Smooth muscle cell (in vitro differentiated cells): ENCODE measurements at regions not wholly inside any gene's neighbourhood (a gene's known extent, or its start where the extent isn't known, plus 50 kb on each side); places are given as distances from the start of the nearest gene placed in this dataset.

ENCODE experiments used
- DNase-seq: peaks from one replicate; lab custom pipeline; 2025; ENCODE audit not compliant: unreplicated experiment; lab: John Stamatoyannopoulos, UW
- H2AFZ ChIP-seq: fragments of 200-600 bp; sonication (generic); 2 replicates; pipeline ENCODE4 v1.6.0; 2016; ENCODE audit warnings: antibody characterized with exemption, low read depth, mild to moderate bottlenecking
- H3F3A ChIP-seq: fragments of 200-600 bp; sonication (generic); 2 replicates; pipeline ENCODE4 v1.6.0; 2017; ENCODE audit warnings: antibody characterized with exemption, low read depth
- H3K27ac ChIP-seq: fragments of 200-600 bp; sonication (generic); 2 replicates; pipeline ENCODE4 v1.5.1; 2016; ENCODE audit warnings: low read depth, mild to moderate bottlenecking
- H3K27me3 ChIP-seq: fragments of 200-600 bp; sonication (generic); 2 replicates; pipeline ENCODE4 v1.6.1; 2016; ENCODE audit warnings: low read depth, mild to moderate bottlenecking
- H3K36me3 ChIP-seq: fragments of 200-600 bp; sonication (generic); 2 replicates; pipeline ENCODE4 v1.5.1; 2016; ENCODE audit warnings: low read depth
- H3K4me1 ChIP-seq: fragments of 200-600 bp; sonication (generic); 2 replicates; pipeline ENCODE4 v1.5.1; 2016; ENCODE audit warnings: low read depth
- H3K4me2 ChIP-seq: fragments of 200-600 bp; sonication (generic); 2 replicates; pipeline ENCODE4 v1.6.0; 2016; ENCODE audit warnings: mild to moderate bottlenecking
- H3K4me3 ChIP-seq: fragments of 200-600 bp; sonication (generic); 2 replicates; pipeline ENCODE4 v1.5.1; 2016; ENCODE audit warnings: mild to moderate bottlenecking
- H3K79me2 ChIP-seq: fragments of 200-600 bp; sonication (generic); 2 replicates; pipeline ENCODE4 v1.6.0; 2016; ENCODE audit warnings: low read depth, mild to moderate bottlenecking
- H3K9ac ChIP-seq: fragments of 200-600 bp; sonication (generic); 2 replicates; pipeline ENCODE4 v1.6.0; 2016; ENCODE audit warnings: low read depth
- H3K9me3 ChIP-seq: fragments of 200-600 bp; sonication (generic); replicated peaks from 2 replicates; pipeline ENCODE4 v1.5.1; 2016; ENCODE audit warnings: low read depth
- H4K20me1 ChIP-seq: fragments of 200-600 bp; sonication (generic); 2 replicates; pipeline ENCODE4 v1.6.0; 2016; ENCODE audit warnings: low read depth
- CTCF ChIP-seq: fragments of 200-600 bp; sonication (generic); IDR thresholded peaks from 2 replicates; pipeline ENCODE4 v1.5.1; 2017; ENCODE audit warnings: borderline replicate concordance, mild to moderate bottlenecking, antibody characterized with exemption; ENCODE audit not compliant: insufficient read depth, poor library complexity, severe bottlenecking
- WGBS: methylation state at CpG from one replicate; pipeline ENCODE4 v1.1.7; 2016; ENCODE audit warnings: low lambda C conversion rate; 5-methylcytosine and 5-hydroxymethylcytosine counted together

GRCh38 chr10:121182219-121182618, 331.1 kb downstream of the WDR11 start:
- Histone ChIP-seq H3F3A (no peaks in the 10 kb centered on the region), H3K79me2 (no peaks in the 10 kb centered on the region), H3K9ac (no peak overlapping the region), H3K4me1 (peaks cover 7% of the 10 kb centered on the region), H2AFZ (no peak overlapping the region), H3K4me3 (no peak overlapping the region), H3K4me2 (no peak overlapping the region), H4K20me1 (no peaks in the 10 kb centered on the region), H3K27ac (no peak overlapping the region), H3K9me3 (no peaks in the 10 kb centered on the region), H3K27me3 (no peaks in the 10 kb centered on the region), H3K36me3 (no peaks in the 10 kb centered on the region)
- TF ChIP-seq CTCF: no peak
- DNase-seq: no peak
- 90% methylated on average over 2 of the region's 2 CpGs for WGBS

- H3K9ac ChIP-seq: no peak overlapping the region
- H3K4me3 ChIP-seq: no peak overlapping the region
- no peak overlapping the region for H3K4me2 ChIP-seq
- H4K20me1 ChIP-seq: no peaks in the 10 kb centered on the region
- peaks cover 7% of the 10 kb centered on the region for H3K4me1 ChIP-seq
- H3K27me3 ChIP-seq: no peaks in the 10 kb centered on the region
- 90% methylated on average over 4 of the region's 4 CpGs for WGBS
- no peaks in the 10 kb centered on the region for H3F3A ChIP-seq
- H3K27ac ChIP-seq: no peak overlapping the region
- H3K9me3 ChIP-seq: no peaks in the 10 kb centered on the region
- H3K79me2 ChIP-seq: no peaks in the 10 kb centered on the region
- no peak for TF ChIP-seq CTCF
- no peaks in the 10 kb centered on the region for H3K36me3 ChIP-seq
- H2AFZ ChIP-seq: no peak overlapping the region
- DNase-seq: no peak
Observed at GRCh38 chr10:121183236-121183635, 332.1 kb downstream of the WDR11 start.

- H4K20me1 ChIP-seq: no peaks in the 10 kb centered on the region
- H3K4me2 ChIP-seq: peak overlapping the region; percentile 22
- no peaks in the 10 kb centered on the region for H3K27me3 ChIP-seq
- H3K36me3 ChIP-seq: no peaks in the 10 kb centered on the region
- WGBS: 31% methylated on average over 1 of the region's 1 CpG
- no peaks in the 10 kb centered on the region for H3K79me2 ChIP-seq
- no peak overlapping the region for H3K27ac ChIP-seq
- H3K9ac ChIP-seq: no peak overlapping the region
- peaks cover 7% of the 10 kb centered on the region for H3K4me1 ChIP-seq
- H3F3A ChIP-seq: no peaks in the 10 kb centered on the region
- TF ChIP-seq CTCF: no peak
- H2AFZ ChIP-seq: no peak overlapping the region
- H3K4me3 ChIP-seq: no peak overlapping the region
- no peak for DNase-seq
- H3K9me3 ChIP-seq: no peaks in the 10 kb centered on the region
Observed at GRCh38 chr10:121183707-121184106, 332.5 kb downstream of the WDR11 start.

- H3K9ac ChIP-seq: no peak overlapping the region
- no peaks in the 10 kb centered on the region for H4K20me1 ChIP-seq
- H3K4me2 ChIP-seq: no peak overlapping the region
- H3K27me3 ChIP-seq: no peaks in the 10 kb centered on the region
- H3K4me3 ChIP-seq: no peak overlapping the region
- no peaks in the 10 kb centered on the region for H3K79me2 ChIP-seq
- no peaks in the 10 kb centered on the region for H3K36me3 ChIP-seq
- no peak for DNase-seq
- H3F3A ChIP-seq: no peaks in the 10 kb centered on the region
- no peak overlapping the region for H2AFZ ChIP-seq
- H3K27ac ChIP-seq: no peak overlapping the region
- WGBS: 80% methylated on average over 7 of the region's 7 CpGs
- TF ChIP-seq CTCF: no peak
- H3K4me1 ChIP-seq: peaks cover 7% of the 10 kb centered on the region
- H3K9me3 ChIP-seq: no peaks in the 10 kb centered on the region
Observed at GRCh38 chr10:121185816-121186455, 334.8 kb downstream of the WDR11 start.
